ENCODE measurements at regions not wholly inside any gene's neighbourhood (a gene's known extent, or its start where the extent isn't known, plus 50 kb on each side); places are given as distances from the start of the nearest gene placed in this dataset.

DNA sequence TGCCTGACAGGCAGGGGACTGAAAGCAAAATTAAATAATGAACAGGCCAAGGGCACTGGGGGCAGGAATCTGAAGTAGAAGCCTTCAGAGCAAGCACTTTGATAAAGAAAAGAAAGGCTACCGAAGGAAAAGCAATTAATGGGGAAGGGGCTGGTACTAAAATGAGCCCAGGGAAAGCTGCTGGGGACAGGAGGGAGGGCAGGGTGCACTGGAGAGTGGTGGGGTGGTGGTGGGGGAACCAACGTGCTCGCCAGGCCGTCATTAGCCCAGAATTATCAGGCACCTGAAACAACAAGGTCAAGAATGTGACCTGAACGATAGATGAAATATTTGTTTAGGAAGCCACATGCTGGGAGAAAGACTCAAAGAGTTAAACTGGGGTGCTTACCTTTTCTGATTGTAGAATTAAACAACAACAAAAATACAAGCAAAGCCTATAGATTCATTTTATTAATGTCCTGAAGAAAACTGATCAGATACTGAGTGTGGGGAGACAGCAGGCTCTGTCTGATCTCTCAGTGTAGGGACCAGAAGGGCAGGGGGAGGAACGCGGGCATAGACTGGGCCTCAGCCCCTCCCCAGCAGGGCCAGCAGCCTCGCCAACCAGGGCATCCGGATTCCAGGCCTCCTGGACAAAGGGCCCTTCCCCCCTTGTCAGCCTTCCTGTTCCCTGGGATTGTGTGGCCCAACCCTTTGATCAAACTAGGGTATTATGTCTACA lies 239.7 kb upstream of the KLF3 start:
- no peak for TF ChIP-seq GATA2 (IDR thresholded peaks at IDR 0.05; ENCODE audit: low read depth, low read length)
- TF ChIP-seq GATA3 (IDR thresholded peaks at IDR 0.05; ENCODE audit: low read depth, low read length): no peak

- TF ChIP-seq GATA3 (IDR thresholded peaks at IDR 0.05; ENCODE audit: low read depth, low read length) (no peak), GATA2 (IDR thresholded peaks at IDR 0.05; ENCODE audit: low read depth, low read length) (no peak)
These were observed 237.5 kb upstream of the KLF3 start for GRCh38 chr4:38426532-38426931.

DNA sequence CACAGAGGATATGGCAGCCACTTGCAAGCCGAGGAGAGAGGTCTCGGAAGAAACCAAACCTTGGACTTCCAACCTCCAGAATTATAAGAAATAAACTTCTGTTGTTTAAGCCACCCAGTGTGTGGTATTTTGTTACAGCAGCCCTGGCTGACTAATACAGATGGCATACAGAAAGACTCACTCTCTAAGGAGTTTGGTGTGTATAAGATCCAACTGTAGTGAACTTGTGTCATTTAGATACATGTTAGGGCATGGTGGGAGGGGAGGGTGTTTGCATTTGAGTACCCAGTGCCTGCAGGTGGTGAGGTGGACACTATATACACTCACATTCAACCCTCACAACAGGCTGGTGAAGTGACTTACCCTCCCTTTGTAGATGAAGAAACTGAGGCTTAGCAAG lies 233.2 kb upstream of the KLF3 start:
- TF ChIP-seq GATA2 (IDR thresholded peaks at IDR 0.05; ENCODE audit: low read depth, low read length) (no peak), GATA3 (IDR thresholded peaks at IDR 0.05; ENCODE audit: low read depth, low read length) (no peak)

- TF ChIP-seq GATA2 (IDR thresholded peaks at IDR 0.05; ENCODE audit: low read depth, low read length): no peak
- no peak for TF ChIP-seq GATA3 (IDR thresholded peaks at IDR 0.05; ENCODE audit: low read depth, low read length)
These were observed 221.8 kb upstream of the KLF3 start for GRCh38 chr4:38442073-38442788.

DNA sequence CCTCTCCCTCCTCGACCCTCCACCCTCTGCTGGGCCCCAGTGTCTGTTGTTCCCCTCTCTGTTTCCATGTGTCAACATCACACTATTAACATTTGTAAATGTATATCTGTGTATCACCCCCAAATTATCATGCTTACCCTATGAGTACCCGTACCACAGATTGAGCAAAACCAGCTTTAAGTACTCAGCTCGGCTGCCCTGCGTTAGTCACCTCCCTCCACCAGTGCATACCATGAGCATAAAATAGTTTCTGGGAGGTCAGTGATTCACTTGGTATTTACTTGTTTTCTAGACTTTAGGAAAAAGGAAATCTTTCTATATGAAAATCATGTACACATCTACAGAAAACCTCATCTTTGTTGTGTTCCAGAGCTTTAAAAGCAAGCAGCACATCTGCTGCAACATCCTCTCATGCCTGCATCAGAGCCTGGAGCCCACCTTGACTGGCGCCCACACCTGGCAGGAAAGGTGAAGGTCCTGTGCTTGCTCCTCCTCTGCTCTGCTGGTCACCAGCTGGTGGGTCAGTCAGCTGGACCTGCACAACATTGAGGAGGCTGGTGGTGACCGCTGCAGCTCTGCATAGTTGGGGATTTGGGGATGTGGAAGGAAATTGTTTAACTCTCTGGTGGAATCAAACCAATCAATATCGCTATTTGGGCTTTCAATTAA lies 214.4 kb upstream of the KLF3 start:
- TF ChIP-seq GATA3 (IDR thresholded peaks at IDR 0.05; ENCODE audit: low read depth, low read length) (no peak), GATA2 (IDR thresholded peaks at IDR 0.05; ENCODE audit: low read depth, low read length) (no peak)

- TF ChIP-seq GATA3 (IDR thresholded peaks at IDR 0.05; ENCODE audit: low read depth, low read length) (no peak), GATA2 (IDR thresholded peaks at IDR 0.05; ENCODE audit: low read depth, low read length) (no peak)
These were observed 212.0 kb upstream of the KLF3 start for GRCh38 chr4:38452009-38452408.

GRCh38 chr4:38452542-38452941 lies 211.5 kb upstream of the KLF3 start:
- TF ChIP-seq GATA2 (IDR thresholded peaks at IDR 0.05; ENCODE audit: low read depth, low read length): no peak
- no peak for TF ChIP-seq GATA3 (IDR thresholded peaks at IDR 0.05; ENCODE audit: low read depth, low read length)

DNA sequence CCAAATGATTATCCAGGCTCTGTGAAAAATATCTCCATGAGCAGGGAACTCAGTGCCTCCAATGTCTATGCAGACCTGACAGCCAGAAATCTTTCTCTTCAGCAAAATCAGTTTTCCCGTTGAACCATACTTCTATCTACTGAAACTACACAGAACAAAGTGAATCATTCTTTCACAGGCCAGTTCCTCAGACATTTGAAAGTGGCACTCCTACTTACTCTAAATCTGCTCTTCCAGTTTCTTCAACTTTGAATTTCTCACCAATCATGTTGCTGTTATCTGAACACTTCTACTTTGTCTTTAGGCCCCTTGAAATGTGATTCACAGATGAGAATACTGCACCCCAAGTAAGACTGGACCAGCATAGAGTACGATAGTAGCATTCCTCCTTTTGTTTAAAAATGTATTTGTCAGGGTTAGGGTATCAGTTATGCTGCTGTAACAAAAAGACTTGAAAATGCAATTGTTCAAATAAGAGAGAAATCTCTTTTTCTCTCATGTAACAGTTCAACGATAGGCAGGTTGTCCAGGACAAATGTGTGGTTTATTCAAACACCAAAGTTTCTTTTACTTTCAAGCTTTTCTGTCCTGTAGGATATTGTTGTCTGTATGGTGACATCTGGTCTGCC lies 210.6 kb upstream of the KLF3 start:
- TF ChIP-seq GATA2 (IDR thresholded peaks at IDR 0.05; ENCODE audit: low read depth, low read length): no peak
- no peak for TF ChIP-seq GATA3 (IDR thresholded peaks at IDR 0.05; ENCODE audit: low read depth, low read length)

DNA sequence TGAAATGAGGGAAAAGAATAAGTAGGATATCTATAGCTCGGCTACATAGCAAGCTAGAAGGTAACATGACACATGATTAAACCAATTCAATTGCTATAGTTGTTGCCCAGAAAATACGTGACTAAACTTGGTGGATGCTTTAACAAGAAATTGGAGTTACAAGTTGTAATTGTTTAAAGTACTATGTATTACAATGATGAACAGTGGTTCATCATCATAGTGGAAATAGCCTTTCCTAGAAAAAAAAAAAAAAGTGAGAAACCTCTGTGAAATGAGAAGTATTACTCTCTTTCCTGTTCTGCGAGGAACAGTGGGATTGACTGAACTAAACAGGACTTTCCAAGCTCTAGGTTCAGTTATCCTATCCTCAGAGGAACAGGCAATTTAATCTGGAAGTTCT lies 209.7 kb upstream of the KLF3 start:
- no peak for TF ChIP-seq GATA2 (IDR thresholded peaks at IDR 0.05; ENCODE audit: low read depth, low read length)
- no peak for TF ChIP-seq GATA3 (IDR thresholded peaks at IDR 0.05; ENCODE audit: low read depth, low read length)

GRCh38 chr4:38455092-38455862 lies 208.7 kb upstream of the KLF3 start:
- TF ChIP-seq GATA3 (IDR thresholded peaks at IDR 0.05; ENCODE audit: low read depth, low read length): no peak
- TF ChIP-seq GATA2 (IDR thresholded peaks at IDR 0.05; ENCODE audit: low read depth, low read length): no peak

GRCh38 chr4:38456096-38456495 lies 207.9 kb upstream of the KLF3 start:
- no peak for TF ChIP-seq GATA2 (IDR thresholded peaks at IDR 0.05; ENCODE audit: low read depth, low read length)
- TF ChIP-seq GATA3 (IDR thresholded peaks at IDR 0.05; ENCODE audit: low read depth, low read length): no peak

DNA sequence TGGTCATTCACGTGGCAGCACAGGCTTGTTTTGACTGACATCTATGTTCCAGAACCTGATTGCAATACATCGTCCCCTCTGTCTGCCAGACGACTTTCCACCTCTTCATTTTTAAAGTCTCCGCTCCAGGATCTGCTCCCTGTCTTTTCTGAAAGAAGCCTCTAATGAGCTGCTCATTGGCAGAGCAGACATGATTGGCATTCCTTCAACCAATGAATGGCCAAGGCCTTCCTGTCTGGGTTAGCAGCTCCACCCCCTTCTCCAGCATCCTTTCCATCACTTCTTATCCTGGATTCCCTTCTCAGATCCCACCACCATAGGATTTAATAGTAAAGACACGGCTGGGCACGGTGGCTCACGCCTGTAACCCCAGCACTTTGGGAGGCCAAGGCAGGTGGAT lies 202.7 kb upstream of the KLF3 start:
- TF ChIP-seq GATA3 (IDR thresholded peaks at IDR 0.05; ENCODE audit: low read depth, low read length): no peak

DNA sequence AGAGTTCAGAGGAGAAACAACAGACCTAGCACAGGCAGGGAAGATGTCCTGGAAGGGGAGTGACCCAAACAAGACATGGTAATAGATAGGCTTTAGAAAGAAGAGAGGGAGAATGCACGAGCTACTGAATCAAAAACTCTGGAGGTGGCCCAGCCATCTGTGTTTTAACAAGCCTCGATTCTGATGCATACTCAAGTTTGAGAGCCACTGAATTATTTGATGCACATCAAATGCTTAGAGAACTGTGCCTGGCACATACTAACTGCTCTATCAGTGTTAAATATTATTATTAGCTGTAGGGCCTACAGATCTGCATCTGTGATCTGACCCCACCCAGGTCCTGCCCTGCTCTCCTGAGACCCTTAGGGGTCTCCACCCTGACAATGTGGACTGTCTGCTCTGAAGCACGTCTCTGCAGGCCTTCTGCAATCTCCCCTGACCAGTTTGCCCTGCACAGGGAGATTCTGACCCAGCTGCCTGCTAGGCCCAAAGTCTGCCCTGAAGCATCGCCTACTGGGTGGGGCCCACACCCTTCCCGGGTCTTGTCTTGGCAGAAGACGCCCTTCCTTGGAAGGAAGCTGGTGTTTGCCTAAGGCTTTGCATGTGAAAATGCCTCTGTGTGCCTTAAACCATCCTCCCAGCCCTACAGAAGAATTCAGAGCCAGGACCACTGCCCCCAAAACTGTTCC lies 201.5 kb upstream of the KLF3 start:
- TF ChIP-seq GATA2 (IDR thresholded peaks at IDR 0.05; ENCODE audit: low read depth, low read length) (no peak), GATA3 (IDR thresholded peaks at IDR 0.05; ENCODE audit: low read depth, low read length) (no peak)

Measured in SH-SY5Y (cell line).